ENCODE measurements at regions not wholly inside any gene's neighbourhood (a gene's known extent, or its start where the extent isn't known, plus 50 kb on each side); places are given as distances from the start of the nearest gene placed in this dataset.

GRCh38 chr13:44802491-44802890 is 186.8 kb downstream of the NUFIP1 start:
- no peak overlapping the region for H3K27ac ChIP-seq (replicated peaks; ENCODE audit: low read length)
- H3K9me3 ChIP-seq (replicated peaks in 1 of 2; ENCODE audit: control insufficient read depth in 2 of 2, insufficient read depth in 1 of 2, low read depth in 1 of 2, low read length in 2 of 2), result no peaks in the 10 kb centered on the region
- no peak overlapping the region for H3K14ac ChIP-seq (ENCODE audit: low read length)
- H2AK5ac ChIP-seq (ENCODE audit: low read depth, low read length), result no peak overlapping the region
- H3K4me3 ChIP-seq (ENCODE audit: low read length in 2 of 2), result no peak overlapping the region
- H3K4me2 ChIP-seq (ENCODE audit: insufficient read depth, low read length, poor library complexity, severe bottlenecking), result no peak overlapping the region
- no peak overlapping the region for H2BK12ac ChIP-seq (ENCODE audit: low read length)
- H3K18ac ChIP-seq (ENCODE audit: low read length), result no peak overlapping the region
- no peak overlapping the region for H4K8ac ChIP-seq (ENCODE audit: low read depth, low read length)
- peaks cover 0 to 5% of the 10 kb centered on the region in 2 donors for H3K4me1 ChIP-seq (ENCODE audit: control insufficient read depth in 2 of 2, insufficient read depth in 1 of 2, low read depth in 1 of 2, low read length in 2 of 2)
- H3K27me3 ChIP-seq (ENCODE audit: control insufficient read depth in 3 of 3, insufficient read depth in 3 of 3, low read depth in 1 of 3, low read length in 3 of 3), result peaks cover 0 to 4% (median 0%) of the 10 kb centered on the region in 3 experiments
- no peak for DNase-seq (ENCODE audit: low spot score)
- no peak overlapping the region for H3K23ac ChIP-seq (ENCODE audit: low read depth, low read length, poor library complexity)
- no peaks in the 10 kb centered on the region for H3K79me1 ChIP-seq (ENCODE audit: low read depth, low read length)
- no peak overlapping the region for H3K4ac ChIP-seq (ENCODE audit: low read length)
- no peak overlapping the region for H3K9ac ChIP-seq (ENCODE audit: low read depth, low read length, poor library complexity)
- no peaks in the 10 kb centered on the region for H3K36me3 ChIP-seq (replicated peaks in 1 of 2; ENCODE audit: control insufficient read depth in 2 of 2, insufficient read depth in 2 of 2, low read length in 2 of 2)
- H2BK5ac ChIP-seq (ENCODE audit: low read length), result no peak overlapping the region
- no peak overlapping the region for H2BK15ac ChIP-seq (ENCODE audit: low read length)
- WGBS, 2 donors (ENCODE audit: extremely low coverage in 2 of 2, insufficient read length in 2 of 2, insufficient replicate concordance in 1 of 2), result no CpG with 5 or more reads among the region's 4 CpGs
- H2AFZ ChIP-seq (ENCODE audit: low read length), result no peak overlapping the region
- H2BK120ac ChIP-seq (ENCODE audit: low read depth, low read length), result no peak overlapping the region
- H4K91ac ChIP-seq (ENCODE audit: low read depth, low read length, poor library complexity), result no peak overlapping the region

- Histone ChIP-seq H2BK15ac (ENCODE audit: low read length) (no peak overlapping the region), H3K23ac (ENCODE audit: low read depth, low read length, poor library complexity) (no peak overlapping the region), H2BK120ac (ENCODE audit: low read depth, low read length) (no peak overlapping the region), H3K4me2 (ENCODE audit: insufficient read depth, low read length, poor library complexity, severe bottlenecking) (no peak overlapping the region), H3K4me3 (ENCODE audit: low read length in 2 of 2) (no peak overlapping the region), H4K8ac (ENCODE audit: low read depth, low read length) (no peak overlapping the region), H3K27me3 (ENCODE audit: control insufficient read depth in 3 of 3, insufficient read depth in 3 of 3, low read depth in 1 of 3, low read length in 3 of 3) (peaks cover 0 to 4% (median 0%) of the 10 kb centered on the region in 3 experiments), H3K14ac (ENCODE audit: low read length) (no peak overlapping the region), H3K4ac (ENCODE audit: low read length) (no peak overlapping the region), H3K36me3 (replicated peaks in 1 of 2; ENCODE audit: control insufficient read depth in 2 of 2, insufficient read depth in 2 of 2, low read length in 2 of 2) (no peaks in the 10 kb centered on the region), H3K18ac (ENCODE audit: low read length) (no peak overlapping the region), H2AFZ (ENCODE audit: low read length) (no peak overlapping the region), H3K9me3 (replicated peaks in 1 of 2; ENCODE audit: control insufficient read depth in 2 of 2, insufficient read depth in 1 of 2, low read depth in 1 of 2, low read length in 2 of 2) (no peaks in the 10 kb centered on the region), H3K27ac (replicated peaks; ENCODE audit: low read length) (no peak overlapping the region), H4K91ac (ENCODE audit: low read depth, low read length, poor library complexity) (no peak overlapping the region), H2BK5ac (ENCODE audit: low read length) (no peak overlapping the region), H3K4me1 (ENCODE audit: control insufficient read depth in 2 of 2, insufficient read depth in 1 of 2, low read depth in 1 of 2, low read length in 2 of 2) (peaks cover 0 to 8% of the 10 kb centered on the region in 2 donors), H2AK5ac (ENCODE audit: low read depth, low read length) (no peak overlapping the region), H3K79me1 (ENCODE audit: low read depth, low read length) (no peaks in the 10 kb centered on the region), H2BK12ac (ENCODE audit: low read length) (no peak overlapping the region), H3K9ac (ENCODE audit: low read depth, low read length, poor library complexity) (no peak overlapping the region)
- no CpG with 5 or more reads among the region's 4 CpGs for WGBS, 2 donors (ENCODE audit: extremely low coverage in 2 of 2, insufficient read length in 2 of 2, insufficient replicate concordance in 1 of 2)
- no peak for DNase-seq (ENCODE audit: low spot score)
Measured at GRCh38 chr13:44801990-44802389, 187.3 kb downstream of the NUFIP1 start.

- no peaks in the 10 kb centered on the region for H3K36me3 ChIP-seq (replicated peaks in 1 of 2; ENCODE audit: control insufficient read depth in 2 of 2, insufficient read depth in 2 of 2, low read length in 2 of 2)
- H4K8ac ChIP-seq (ENCODE audit: low read depth, low read length), result no peak overlapping the region
- H3K9ac ChIP-seq (ENCODE audit: low read depth, low read length, poor library complexity), result no peak overlapping the region
- no peak overlapping the region for H2BK120ac ChIP-seq (ENCODE audit: low read depth, low read length)
- no peak overlapping the region for H2AK5ac ChIP-seq (ENCODE audit: low read depth, low read length)
- no peaks in the 10 kb centered on the region for H3K79me1 ChIP-seq (ENCODE audit: low read depth, low read length)
- H3K27me3 ChIP-seq (ENCODE audit: control insufficient read depth in 3 of 3, insufficient read depth in 3 of 3, low read depth in 1 of 3, low read length in 3 of 3), result no peaks in the 10 kb centered on the region
- H3K27ac ChIP-seq (replicated peaks; ENCODE audit: low read length), result no peak overlapping the region
- no peak overlapping the region for H3K14ac ChIP-seq (ENCODE audit: low read length)
- no peak overlapping the region for H3K18ac ChIP-seq (ENCODE audit: low read length)
- peaks cover 0 to 9% of the 10 kb centered on the region in 2 donors for H3K4me1 ChIP-seq (ENCODE audit: control insufficient read depth in 2 of 2, insufficient read depth in 1 of 2, low read depth in 1 of 2, low read length in 2 of 2)
- no peak overlapping the region for H3K4me3 ChIP-seq (ENCODE audit: low read length in 2 of 2)
- no peak overlapping the region for H2BK5ac ChIP-seq (ENCODE audit: low read length)
- H3K9me3 ChIP-seq (replicated peaks in 1 of 2; ENCODE audit: control insufficient read depth in 2 of 2, insufficient read depth in 1 of 2, low read depth in 1 of 2, low read length in 2 of 2), result no peaks in the 10 kb centered on the region
- no peak overlapping the region for H3K4ac ChIP-seq (ENCODE audit: low read length)
- no peak overlapping the region for H4K91ac ChIP-seq (ENCODE audit: low read depth, low read length, poor library complexity)
- no peak overlapping the region for H2AFZ ChIP-seq (ENCODE audit: low read length)
- no peak for DNase-seq (ENCODE audit: low spot score)
- no peak overlapping the region for H2BK12ac ChIP-seq (ENCODE audit: low read length)
- H2BK15ac ChIP-seq (ENCODE audit: low read length), result no peak overlapping the region
- no peak overlapping the region for H3K4me2 ChIP-seq (ENCODE audit: insufficient read depth, low read length, poor library complexity, severe bottlenecking)
- H3K23ac ChIP-seq (ENCODE audit: low read depth, low read length, poor library complexity), result no peak overlapping the region
- whole genome bisulfite sequencing, 2 donors (ENCODE audit: extremely low coverage in 2 of 2, insufficient read length in 2 of 2, insufficient replicate concordance in 1 of 2), result no CpG with 5 or more reads among the region's 5 CpGs
Measured at GRCh38 chr13:44800626-44801025, 188.6 kb downstream of the NUFIP1 start.

GRCh38 chr13:44797685-44798084 is 191.6 kb downstream of the NUFIP1 start:
- Histone ChIP-seq H3K9me3 (replicated peaks in 1 of 2; ENCODE audit: control insufficient read depth in 2 of 2, insufficient read depth in 1 of 2, low read depth in 1 of 2, low read length in 2 of 2) (peaks cover 0 to 2% of the 10 kb centered on the region in 2 donors), H2BK12ac (ENCODE audit: low read length) (no peak overlapping the region), H3K36me3 (replicated peaks in 1 of 2; ENCODE audit: control insufficient read depth in 2 of 2, insufficient read depth in 2 of 2, low read length in 2 of 2) (no peaks in the 10 kb centered on the region), H3K4me3 (ENCODE audit: low read length in 2 of 2) (no peak overlapping the region), H2BK5ac (ENCODE audit: low read length) (no peak overlapping the region), H3K23ac (ENCODE audit: low read depth, low read length, poor library complexity) (no peak overlapping the region), H4K91ac (ENCODE audit: low read depth, low read length, poor library complexity) (no peak overlapping the region), H3K27ac (replicated peaks; ENCODE audit: low read length) (no peak overlapping the region), H2BK120ac (ENCODE audit: low read depth, low read length) (no peak overlapping the region), H3K4me2 (ENCODE audit: insufficient read depth, low read length, poor library complexity, severe bottlenecking) (no peak overlapping the region), H2BK15ac (ENCODE audit: low read length) (no peak overlapping the region), H3K9ac (ENCODE audit: low read depth, low read length, poor library complexity) (no peak overlapping the region), H2AFZ (ENCODE audit: low read length) (no peak overlapping the region), H3K18ac (ENCODE audit: low read length) (no peak overlapping the region), H3K14ac (ENCODE audit: low read length) (no peak overlapping the region), H4K8ac (ENCODE audit: low read depth, low read length) (no peak overlapping the region), H3K4ac (ENCODE audit: low read length) (no peak overlapping the region), H2AK5ac (ENCODE audit: low read depth, low read length) (no peak overlapping the region), H3K4me1 (ENCODE audit: control insufficient read depth in 2 of 2, insufficient read depth in 1 of 2, low read depth in 1 of 2, low read length in 2 of 2) (peaks cover 0 to 11% of the 10 kb centered on the region in 2 donors), H3K27me3 (ENCODE audit: control insufficient read depth in 3 of 3, insufficient read depth in 3 of 3, low read depth in 1 of 3, low read length in 3 of 3) (no peaks in the 10 kb centered on the region), H3K79me1 (ENCODE audit: low read depth, low read length) (no peaks in the 10 kb centered on the region)
- no peak for DNase-seq (ENCODE audit: low spot score)
- no CpG with 5 or more reads among the region's 2 CpGs for WGBS, 2 donors (ENCODE audit: extremely low coverage in 2 of 2, insufficient read length in 2 of 2, insufficient replicate concordance in 1 of 2)
